Breast epithelium (tissue), 4 donors: ENCODE measurements at regions not wholly inside any gene's neighbourhood (a gene's known extent, or its start where the extent isn't known, plus 50 kb on each side); places are given as distances from the start of the nearest gene placed in this dataset.

Source experiments
- DNase-seq, 2 donors: peaks; one replicate each; pipeline ENCODE4 v3.0.0-alpha.2; 2019; ENCODE audit warnings: low spot score in 2 of 2
- H3K27ac ChIP-seq, 2 donors: fragments of 200-600 bp; sonication (generic) in 1 of 2; one replicate each; pipeline ENCODE4 v1.5.1; 2016 to 2019; ENCODE audit warnings: mild to moderate bottlenecking in 1 of 2
- H3K27me3 ChIP-seq, 2 donors: fragments of 200-600 bp; sonication (generic) in 1 of 2; one replicate each; pipeline versions ENCODE4 v1.5.1 to v1.6.0; 2017 to 2019; ENCODE audit warnings: control low read depth in 1 of 2, mild to moderate bottlenecking in 1 of 2
- H3K36me3 ChIP-seq: fragments of 200-600 bp; one replicate; pipeline ENCODE4 v1.5.1; 2019
- H3K4me1 ChIP-seq, 2 donors: fragments of 200-600 bp; sonication (generic); one replicate each; pipeline ENCODE4 v1.5.1; 2016 to 2019; ENCODE audit warnings: control low read depth in 1 of 2
- H3K4me3 ChIP-seq, 3 donors: fragments of 200-600 bp; sonication (generic); 1 replicate in 2 of 3; 2 replicates in 1 of 3; pipeline ENCODE4 v1.5.1; 2016 to 2019; ENCODE audit warnings: mild to moderate bottlenecking in 3 of 3, moderate library complexity in 2 of 3
- H3K9me3 ChIP-seq, 2 donors: fragments of 200-600 bp; sonication (generic) in 1 of 2; one replicate each; pipeline ENCODE4 v1.5.1; 2016 to 2019; ENCODE audit warnings: control low read depth in 1 of 2
- CTCF ChIP-seq, 3 donors: fragments of 450-650 bp; IDR thresholded peaks; one replicate each; pipeline ENCODE4 v1.5.1; 2016 to 2017; ENCODE audit warnings: antibody characterized with exemption in 3 of 3, mild to moderate bottlenecking in 3 of 3, moderate library complexity in 3 of 3
- POLR2A ChIP-seq: fragments of 450-650 bp; IDR thresholded peaks from one replicate; pipeline ENCODE4 v1.6.1; 2016; ENCODE audit warnings: antibody characterized with exemption, mild to moderate bottlenecking, moderate library complexity
- POLR2AphosphoS5 ChIP-seq, 3 donors: sonication (generic); formaldehyde crosslinking; IDR thresholded peaks; one replicate each; pipeline ENCODE4 v1.6.1; 2017; ENCODE audit warnings: antibody characterized with exemption in 3 of 3
- intact Hi-C: fragments of 100-400 bp; cut with DNase I; formaldehyde crosslinking; loops from one replicate; pipeline ENCODE4 v1.15.1; 2023; ENCODE audit warnings: low total_unique reads

DNA sequence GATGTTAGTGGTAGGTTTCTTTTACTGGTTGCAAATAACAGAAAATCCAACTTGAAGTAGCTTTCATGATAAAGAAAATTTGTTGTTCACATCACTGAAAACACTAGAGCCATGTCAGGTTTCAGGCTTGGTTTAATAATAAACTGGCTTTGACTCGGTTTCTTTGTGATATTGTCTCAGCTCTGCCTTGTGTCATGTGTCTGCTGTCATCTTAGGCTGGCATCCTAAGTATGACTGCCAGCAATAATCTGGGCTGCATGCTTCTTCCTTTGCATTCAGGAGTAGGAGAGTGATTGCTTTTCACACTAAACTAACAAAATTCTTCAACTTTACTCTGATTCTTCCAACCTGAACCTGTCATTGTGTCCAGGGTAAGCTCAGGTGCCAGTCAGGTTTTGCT lies 474.0 kb upstream of the B3GALT2 start:
- DNase-seq: no peak
- Histone ChIP-seq H3K9me3 (no peaks in the 10 kb centered on the region), H3K4me1 (no peaks in the 10 kb centered on the region), H3K27ac (no peak overlapping the region), H3K36me3 (no peaks in the 10 kb centered on the region), H3K27me3 (no peaks in the 10 kb centered on the region), H3K4me3 (no peak overlapping the region)
- TF ChIP-seq POLR2A: no peak
- no peak for TF ChIP-seq CTCF (IDR thresholded peaks at IDR 0.05)
- no peak for TF ChIP-seq POLR2AphosphoS5 (IDR thresholded peaks at IDR 0.05)
- intact Hi-C loops: no loop called here

DNA sequence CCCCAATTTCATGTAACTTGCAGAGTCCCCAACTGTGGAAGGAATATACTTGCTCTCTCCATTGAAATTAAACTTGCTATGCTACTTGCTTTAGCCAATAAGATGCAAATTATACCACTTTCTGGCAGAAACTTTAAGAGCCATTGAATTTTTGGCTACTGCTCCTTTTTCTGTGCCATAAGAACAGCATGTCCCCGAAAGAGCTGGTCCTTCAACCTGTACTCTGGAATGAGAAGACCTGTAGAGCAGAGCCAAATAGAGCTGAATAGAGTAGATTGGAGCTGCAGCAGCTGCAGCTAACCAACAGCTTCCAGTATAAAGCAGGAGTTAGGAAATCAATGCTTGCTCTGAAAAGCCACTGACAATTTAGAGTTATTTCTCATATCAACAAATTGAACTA lies 472.3 kb upstream of the B3GALT2 start:
- Histone ChIP-seq H3K9me3 (peaks cover 8 to 16% of the 10 kb centered on the region in 2 donors), H3K27me3 (no peaks in the 10 kb centered on the region), H3K36me3 (no peaks in the 10 kb centered on the region), H3K4me3 (no peak overlapping the region), H3K4me1 (no peaks in the 10 kb centered on the region), H3K27ac (no peak overlapping the region)
- no peak for DNase-seq
- intact Hi-C loops: loop anchor here (1.0 kb wide), 1 partner anchor 13 kb away; no protein-coding TSS in a partner anchor
- TF ChIP-seq POLR2A (no peak), POLR2AphosphoS5 (IDR thresholded peaks at IDR 0.05) (no peak), CTCF (IDR thresholded peaks at IDR 0.05) (no peak)

DNA sequence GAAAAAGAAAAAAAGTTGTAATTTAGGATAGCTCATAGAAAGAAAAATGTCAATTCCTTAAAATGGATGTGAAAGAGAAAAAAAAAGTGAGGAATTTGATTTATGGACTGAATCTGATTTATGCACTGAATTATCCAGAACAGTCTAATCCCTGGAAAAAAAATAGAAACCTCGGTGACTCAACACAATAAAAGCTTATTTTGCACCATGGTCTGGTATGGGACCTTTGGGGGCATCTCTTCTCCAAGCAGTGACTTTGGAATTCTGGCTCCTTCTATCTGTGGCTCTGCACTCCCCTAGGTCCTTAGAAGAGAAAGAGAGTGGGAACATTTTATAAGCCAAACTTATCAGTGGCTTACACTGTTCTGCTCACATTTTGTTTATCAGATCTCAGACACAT lies 471.7 kb upstream of the B3GALT2 start:
- Histone ChIP-seq H3K27ac (no peak overlapping the region), H3K4me3 (no peak overlapping the region), H3K4me1 (no peaks in the 10 kb centered on the region), H3K9me3 (peaks cover 8 to 21% of the 10 kb centered on the region in 2 donors), H3K36me3 (no peaks in the 10 kb centered on the region), H3K27me3 (no peaks in the 10 kb centered on the region)
- DNase-seq: no peak
- intact Hi-C loops: loop anchor here (1.0 kb wide), 1 partner anchor 13 kb away; no protein-coding TSS in a partner anchor
- no peak for TF ChIP-seq CTCF (IDR thresholded peaks at IDR 0.05)
- TF ChIP-seq POLR2A: no peak
- no peak for TF ChIP-seq POLR2AphosphoS5 (IDR thresholded peaks at IDR 0.05)

DNA sequence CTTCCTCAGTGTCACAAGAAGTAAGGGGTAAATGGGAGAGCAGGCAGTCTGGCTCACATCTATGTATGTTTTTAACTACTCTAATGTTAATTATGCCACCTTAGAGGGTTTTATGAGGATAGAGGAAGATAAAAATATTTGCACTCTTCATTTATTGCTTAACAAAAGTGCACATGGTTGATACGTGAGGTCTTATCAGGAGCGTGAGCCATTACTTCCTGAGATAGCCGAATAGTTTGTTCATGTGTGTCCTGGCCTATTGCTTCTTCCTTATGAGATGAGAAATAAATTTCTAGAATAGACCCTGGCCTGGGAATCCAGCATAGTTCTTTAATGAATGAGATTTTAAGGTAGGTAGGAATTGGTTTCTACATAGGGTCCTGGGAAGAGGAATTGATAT lies 471.1 kb upstream of the B3GALT2 start:
- no peaks in the 10 kb centered on the region for H3K27me3 ChIP-seq
- no peaks in the 10 kb centered on the region for H3K36me3 ChIP-seq
- no peak for DNase-seq
- intact Hi-C loops: no loop called here
- no peak for TF ChIP-seq CTCF (IDR thresholded peaks at IDR 0.05)
- TF ChIP-seq POLR2AphosphoS5 (IDR thresholded peaks at IDR 0.05): no peak
- TF ChIP-seq POLR2A: no peak
- H3K9me3 ChIP-seq: peaks cover 8 to 21% of the 10 kb centered on the region in 2 donors
- H3K4me1 ChIP-seq: no peaks in the 10 kb centered on the region
- no peak overlapping the region for H3K27ac ChIP-seq
- H3K4me3 ChIP-seq: no peak overlapping the region

DNA sequence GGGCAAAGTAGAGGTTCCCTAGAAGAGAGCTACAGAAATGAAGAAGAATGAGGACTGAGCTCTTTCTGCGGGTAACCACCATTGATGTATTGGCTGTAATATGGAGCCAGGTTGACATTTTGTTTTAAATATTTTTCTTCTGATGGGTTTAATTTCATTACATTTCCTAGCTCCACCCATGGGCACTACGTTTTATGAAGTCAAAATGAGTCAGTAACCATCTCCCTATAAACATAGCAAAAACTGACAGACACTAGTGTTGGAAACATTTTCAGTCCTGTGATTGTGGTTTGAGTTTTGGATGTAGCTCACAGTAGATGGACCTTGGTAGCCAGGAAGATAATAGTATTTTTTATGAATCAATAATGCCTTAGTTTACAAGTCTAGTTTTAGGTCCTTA lies 470.4 kb upstream of the B3GALT2 start:
- no peaks in the 10 kb centered on the region for H3K36me3 ChIP-seq
- TF ChIP-seq CTCF (IDR thresholded peaks at IDR 0.05): no peak
- no peak for TF ChIP-seq POLR2A
- no peak for TF ChIP-seq POLR2AphosphoS5 (IDR thresholded peaks at IDR 0.05)
- no peaks in the 10 kb centered on the region for H3K27me3 ChIP-seq
- peaks cover 8 to 21% of the 10 kb centered on the region in 2 donors for H3K9me3 ChIP-seq
- H3K27ac ChIP-seq: no peak overlapping the region
- no peak overlapping the region for H3K4me3 ChIP-seq
- intact Hi-C loops: no loop called here
- no peaks in the 10 kb centered on the region for H3K4me1 ChIP-seq
- DNase-seq: no peak
